ENCODE measurements at regions not wholly inside any gene's neighbourhood (a gene's known extent, or its start where the extent isn't known, plus 50 kb on each side); places are given as distances from the start of the nearest gene placed in this dataset.

- intact Hi-C loops (cut with DNase I): no loop called here
- no peak overlapping the region for H3K4me3 ChIP-seq
- no peaks in the 10 kb centered on the region for H3K4me1 ChIP-seq
- ATAC-seq (no peak), DNase-seq (no peak)
- no peak for TF ChIP-seq CTCF (IDR thresholded peaks at IDR 0.05)
- no peaks in the 10 kb centered on the region for H3K36me3 ChIP-seq
- peaks cover 0 to 27% of the 10 kb centered on the region in 2 donors for H3K9me3 ChIP-seq
- H3K27me3 ChIP-seq: no peaks in the 10 kb centered on the region
- H3K27ac ChIP-seq: no peak overlapping the region
Observed at GRCh38 chr22:47320560-47320959, 558.1 kb downstream of the TBC1D22A start.

GRCh38 chr22:47318041-47318737 is 555.7 kb downstream of the TBC1D22A start:
- no peaks in the 10 kb centered on the region for H3K36me3 ChIP-seq
- TF ChIP-seq CTCF (IDR thresholded peaks at IDR 0.05): no peak
- no peaks in the 10 kb centered on the region for H3K4me1 ChIP-seq
- no peak overlapping the region for H3K4me3 ChIP-seq
- no peak for ATAC-seq
- no peak for DNase-seq
- peaks cover 0 to 27% of the 10 kb centered on the region in 2 donors for H3K9me3 ChIP-seq
- no peaks in the 10 kb centered on the region for H3K27me3 ChIP-seq
- intact Hi-C loops (cut with DNase I): no loop called here
- no peak overlapping the region for H3K27ac ChIP-seq

GRCh38 chr22:47315862-47316419 is 553.5 kb downstream of the TBC1D22A start:
- Histone ChIP-seq H3K36me3 (no peaks in the 10 kb centered on the region), H3K4me1 (no peaks in the 10 kb centered on the region), H3K4me3 (no peak overlapping the region), H3K9me3 (peaks cover 0 to 20% of the 10 kb centered on the region in 2 donors), H3K27ac (no peak overlapping the region), H3K27me3 (no peaks in the 10 kb centered on the region)
- no peak for DNase-seq
- intact Hi-C loops (cut with DNase I): no loop called here
- no peak for TF ChIP-seq CTCF (IDR thresholded peaks at IDR 0.05)
- no peak for ATAC-seq

- DNase-seq (no peak), ATAC-seq (no peak)
- H3K9me3 ChIP-seq: peaks cover 0 to 10% of the 10 kb centered on the region in 2 donors
- H3K4me1 ChIP-seq: no peaks in the 10 kb centered on the region
- intact Hi-C loops (cut with DNase I): no loop called here
- no peak for TF ChIP-seq CTCF (IDR thresholded peaks at IDR 0.05)
- no peak overlapping the region for H3K27ac ChIP-seq
- no peak overlapping the region for H3K4me3 ChIP-seq
- no peaks in the 10 kb centered on the region for H3K27me3 ChIP-seq
- H3K36me3 ChIP-seq: no peaks in the 10 kb centered on the region
Observed at GRCh38 chr22:47310601-47311000, 548.2 kb downstream of the TBC1D22A start.

- no peak for TF ChIP-seq CTCF (IDR thresholded peaks at IDR 0.05)
- no peaks in the 10 kb centered on the region for H3K4me1 ChIP-seq
- intact Hi-C loops (cut with DNase I): no loop called here
- no peak overlapping the region for H3K4me3 ChIP-seq
- H3K27ac ChIP-seq: no peak overlapping the region
- ATAC-seq (no peak), DNase-seq (no peak)
- H3K27me3 ChIP-seq: no peaks in the 10 kb centered on the region
- H3K36me3 ChIP-seq: no peaks in the 10 kb centered on the region
- peaks cover 0 to 10% of the 10 kb centered on the region in 2 donors for H3K9me3 ChIP-seq
Observed at GRCh38 chr22:47309946-47310345, 547.5 kb downstream of the TBC1D22A start.

Measured in left lung (tissue), 4 donors.